Kidney epithelial cell (primary cell): ENCODE measurements at regions not wholly inside any gene's neighbourhood (a gene's known extent, or its start where the extent isn't known, plus 50 kb on each side); places are given as distances from the start of the nearest gene placed in this dataset.
"Not testable (repeated sequence)": the region's sequence is repeated elsewhere in the genome, so short reads cannot be mapped to it uniquely, and the experiment has no call there.

ENCODE experiments used
- DNase-seq: peaks from one replicate; pipeline ENCODE4 v3.0.0-alpha.2; 2010; ENCODE audit warnings: low read depth
- H3K27me3 ChIP-seq: 2 replicates; pipeline ENCODE4 v1.6.0; 2011; ENCODE audit warnings: low read length; ENCODE audit not compliant: control insufficient read depth, insufficient read depth
- H3K36me3 ChIP-seq: 2 replicates; pipeline ENCODE4 v1.5.1; 2011; ENCODE audit warnings: low read length; ENCODE audit not compliant: control insufficient read depth, insufficient read depth
- H3K4me3 ChIP-seq: 2 replicates; pipeline ENCODE4 v1.5.1; 2011; ENCODE audit warnings: low read depth, mild to moderate bottlenecking, control low read depth, low read length
- TF ChIP-seq, protein P1 (sequence below): IDR thresholded peaks from 2 replicates; pipeline ENCODE4 v1.5.1; 2011; ENCODE audit warnings: mild to moderate bottlenecking, moderate library complexity, low read length, control low read depth, inconsistent platforms; ENCODE audit not compliant: insufficient read depth, poor library complexity, severe bottlenecking

DNA sequence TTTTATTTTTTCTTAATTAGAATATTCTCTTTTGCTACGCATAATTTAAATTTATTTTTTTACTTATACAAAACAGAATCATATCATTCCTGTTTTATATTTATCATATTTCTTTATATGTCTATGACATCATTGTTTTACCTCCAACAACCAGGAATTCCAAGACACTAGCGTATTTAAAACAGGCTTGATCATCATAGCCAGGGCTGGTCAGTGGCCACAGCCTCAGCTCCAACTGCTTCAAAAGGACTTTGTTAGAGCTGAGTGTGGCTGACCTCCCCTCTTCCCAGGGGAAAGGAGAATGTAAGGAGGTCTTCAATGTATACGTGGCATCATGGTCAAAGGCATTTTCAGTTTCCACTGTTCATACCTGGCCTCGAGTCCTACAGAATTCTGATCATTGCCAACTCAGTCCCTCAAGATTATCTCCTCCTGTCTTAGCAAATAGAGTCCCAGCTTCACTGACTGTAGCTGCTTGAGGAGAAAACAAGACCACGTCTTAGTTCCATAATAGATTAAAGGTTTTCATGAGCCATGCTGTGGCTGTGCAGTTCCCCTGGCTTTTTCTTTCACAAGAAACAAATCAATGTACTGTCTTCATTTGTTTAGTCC lies 444.0 kb downstream of the PTPRC start:
- TF ChIP-seq, protein P1, sequence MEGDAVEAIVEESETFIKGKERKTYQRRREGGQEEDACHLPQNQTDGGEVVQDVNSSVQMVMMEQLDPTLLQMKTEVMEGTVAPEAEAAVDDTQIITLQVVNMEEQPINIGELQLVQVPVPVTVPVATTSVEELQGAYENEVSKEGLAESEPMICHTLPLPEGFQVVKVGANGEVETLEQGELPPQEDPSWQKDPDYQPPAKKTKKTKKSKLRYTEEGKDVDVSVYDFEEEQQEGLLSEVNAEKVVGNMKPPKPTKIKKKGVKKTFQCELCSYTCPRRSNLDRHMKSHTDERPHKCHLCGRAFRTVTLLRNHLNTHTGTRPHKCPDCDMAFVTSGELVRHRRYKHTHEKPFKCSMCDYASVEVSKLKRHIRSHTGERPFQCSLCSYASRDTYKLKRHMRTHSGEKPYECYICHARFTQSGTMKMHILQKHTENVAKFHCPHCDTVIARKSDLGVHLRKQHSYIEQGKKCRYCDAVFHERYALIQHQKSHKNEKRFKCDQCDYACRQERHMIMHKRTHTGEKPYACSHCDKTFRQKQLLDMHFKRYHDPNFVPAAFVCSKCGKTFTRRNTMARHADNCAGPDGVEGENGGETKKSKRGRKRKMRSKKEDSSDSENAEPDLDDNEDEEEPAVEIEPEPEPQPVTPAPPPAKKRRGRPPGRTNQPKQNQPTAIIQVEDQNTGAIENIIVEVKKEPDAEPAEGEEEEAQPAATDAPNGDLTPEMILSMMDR, result no peak
- Histone ChIP-seq H3K4me3 (no peak overlapping the region), H3K27me3 (no peaks in the 10 kb centered on the region), H3K36me3 (no peaks in the 10 kb centered on the region)
- no peak for DNase-seq

DNA sequence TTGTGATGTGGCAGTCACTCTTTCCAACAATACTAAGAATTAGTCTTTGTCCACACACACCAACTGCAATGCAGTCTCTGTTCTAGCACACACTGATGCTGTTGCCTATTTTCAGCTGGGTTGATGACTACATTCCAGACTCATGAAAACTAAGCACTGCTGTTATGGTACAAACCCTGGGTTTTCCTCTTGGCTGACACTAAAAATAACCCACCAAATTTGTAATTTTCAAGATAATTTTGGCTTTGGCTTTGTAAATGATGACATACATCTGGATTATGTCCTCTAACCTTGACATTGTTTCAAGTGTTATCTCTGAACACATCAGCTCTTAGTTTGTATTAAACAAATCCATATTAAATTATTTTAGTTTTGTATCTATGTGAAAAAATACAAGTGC lies 444.8 kb downstream of the PTPRC start:
- no peak overlapping the region for H3K4me3 ChIP-seq
- TF ChIP-seq, protein P1, result no peak
- H3K27me3 ChIP-seq, result no peaks in the 10 kb centered on the region
- no peak for DNase-seq
- no peaks in the 10 kb centered on the region for H3K36me3 ChIP-seq

DNA sequence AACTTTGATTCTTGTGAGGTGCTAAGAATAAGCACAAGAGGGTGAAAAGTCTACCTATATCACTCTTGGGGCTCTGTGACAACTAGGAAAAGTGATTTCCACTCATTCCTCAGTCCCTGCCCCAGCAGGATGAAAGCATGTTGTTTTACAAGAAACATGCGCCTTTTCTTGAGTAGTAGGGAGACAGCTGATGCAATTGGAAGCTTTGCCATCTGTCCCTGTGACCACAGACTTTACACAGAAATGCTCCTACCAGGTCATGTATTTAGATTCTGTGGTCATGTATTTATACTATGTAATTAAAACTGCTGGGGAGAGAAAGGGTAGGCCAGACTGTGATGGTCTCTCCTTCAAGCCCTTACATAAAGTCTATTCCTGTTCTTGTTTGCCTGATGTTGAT lies 445.5 kb downstream of the PTPRC start:
- H3K27me3 ChIP-seq, result no peaks in the 10 kb centered on the region
- H3K4me3 ChIP-seq, result no peak overlapping the region
- no peaks in the 10 kb centered on the region for H3K36me3 ChIP-seq
- TF ChIP-seq, protein P1, result no peak
- no peak for DNase-seq

DNA sequence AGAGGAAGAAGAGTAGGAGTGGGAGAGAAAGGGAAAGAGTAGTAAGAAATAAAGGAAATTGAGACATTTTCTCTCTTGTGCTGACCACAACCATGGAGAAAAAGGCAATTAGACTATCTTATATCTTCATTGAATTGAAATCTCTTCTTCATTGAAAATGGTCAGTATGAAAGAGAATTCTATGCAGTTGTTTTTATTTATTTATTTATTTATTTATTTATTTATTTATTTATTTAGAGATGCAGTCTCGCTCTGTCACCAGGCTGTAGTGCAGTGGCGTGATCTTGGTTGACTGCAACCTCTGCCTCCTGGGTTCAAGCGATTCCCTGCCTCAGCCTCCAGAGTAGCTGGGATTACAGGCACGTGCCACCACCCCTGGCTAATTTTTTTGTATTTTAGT lies 447.1 kb downstream of the PTPRC start:
- Histone ChIP-seq H3K36me3 (no peaks in the 10 kb centered on the region), H3K27me3 (no peaks in the 10 kb centered on the region), H3K4me3 (no peak overlapping the region)
- TF ChIP-seq, protein P1, result no peak
- DNase-seq, result no peak

DNA sequence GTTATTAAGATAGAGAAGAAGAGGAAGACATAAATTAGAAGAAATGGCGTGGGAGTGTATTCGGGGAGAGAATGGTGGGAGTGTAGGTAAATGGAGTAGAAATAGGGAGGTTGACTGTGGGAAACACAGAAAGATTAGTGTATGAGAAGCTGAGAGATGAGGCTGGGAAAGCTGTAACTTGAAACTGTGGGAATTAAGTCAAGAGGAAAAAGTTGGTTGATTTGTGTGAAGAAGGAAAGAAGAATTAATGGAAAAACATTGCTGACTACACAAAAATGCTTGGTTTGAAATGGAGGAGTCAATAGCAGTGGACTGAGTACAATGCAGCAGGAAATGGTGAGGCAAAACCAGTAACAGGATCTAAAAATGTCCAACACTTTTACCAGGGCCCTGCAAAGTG lies 448.3 kb downstream of the PTPRC start:
- DNase-seq, result no peak
- Histone ChIP-seq H3K36me3 (no peaks in the 10 kb centered on the region), H3K27me3 (no peaks in the 10 kb centered on the region), H3K4me3 (no peak overlapping the region)
- TF ChIP-seq, protein P1, result no peak

DNA sequence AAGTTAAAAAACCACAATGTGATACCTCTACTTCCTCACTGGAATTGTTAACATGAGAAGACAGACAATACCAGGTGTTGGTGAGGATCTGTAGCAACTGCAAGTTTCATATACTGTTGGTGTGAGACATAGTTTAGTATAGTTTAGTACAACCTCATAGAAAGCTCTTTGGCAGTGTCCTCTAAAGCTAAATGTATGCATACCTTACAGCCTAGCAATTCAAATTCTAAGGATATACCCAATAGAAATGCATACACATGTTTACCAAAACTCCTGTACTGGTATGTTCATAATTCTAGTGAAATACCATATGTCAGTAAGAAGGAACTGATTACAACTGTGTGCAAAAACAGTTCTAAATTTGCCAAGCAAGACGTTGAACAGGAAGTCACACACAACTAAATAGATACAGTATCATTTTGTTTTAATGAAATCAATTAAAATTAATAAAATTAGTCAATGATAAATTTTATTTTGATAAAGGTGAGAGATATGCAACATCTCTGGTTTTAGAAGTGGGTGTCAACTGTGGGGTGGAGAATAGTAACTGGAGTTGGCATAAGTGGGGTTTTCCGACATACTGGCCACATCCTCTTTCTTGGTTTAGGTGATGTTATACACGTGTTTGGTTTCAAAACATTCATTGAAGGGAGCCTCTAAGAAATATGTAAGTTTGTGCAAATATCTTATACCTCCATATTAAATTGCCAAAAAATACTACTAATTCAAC lies 450.7 kb downstream of the PTPRC start:
- no peak for DNase-seq
- H3K36me3 ChIP-seq, result no peaks in the 10 kb centered on the region
- H3K27me3 ChIP-seq, result no peaks in the 10 kb centered on the region
- TF ChIP-seq, protein P1, result no peak
- H3K4me3 ChIP-seq, result no peak overlapping the region

DNA sequence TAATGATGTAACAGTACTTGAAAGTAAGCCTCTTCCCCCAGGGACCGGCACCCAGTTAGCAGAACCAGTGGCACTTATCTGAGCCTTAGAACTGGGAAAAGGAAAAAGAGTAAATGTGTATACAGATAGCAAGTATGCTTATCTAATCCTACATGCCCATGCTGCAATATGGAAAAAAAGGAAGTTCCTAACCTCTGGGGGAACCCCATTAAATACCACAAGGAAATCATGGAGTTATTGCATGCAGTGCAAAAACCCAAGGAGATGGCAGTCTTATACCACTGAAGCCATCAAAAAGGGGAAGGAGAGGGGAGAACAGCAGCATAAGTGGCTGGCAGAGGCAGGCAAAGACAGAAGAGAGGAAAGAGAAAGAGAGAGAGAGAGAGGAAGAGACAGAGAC lies 456.8 kb downstream of the PTPRC start:
- H3K4me3 ChIP-seq, H3K27me3 ChIP-seq, DNase-seq, H3K36me3 ChIP-seq: not testable (repeated sequence)
